ENCODE measurements at regions not wholly inside any gene's neighbourhood (a gene's known extent, or its start where the extent isn't known, plus 50 kb on each side); places are given as distances from the start of the nearest gene placed in this dataset.
"Not testable (repeated sequence)": the region's sequence is repeated elsewhere in the genome, so short reads cannot be mapped to it uniquely, and the experiment has no call there.

GRCh38 chr1:188062456-188062855 lies 1233.7 kb downstream of the PLA2G4A start:
- no peak for DNase-seq (ENCODE audit: low read depth)

DNA sequence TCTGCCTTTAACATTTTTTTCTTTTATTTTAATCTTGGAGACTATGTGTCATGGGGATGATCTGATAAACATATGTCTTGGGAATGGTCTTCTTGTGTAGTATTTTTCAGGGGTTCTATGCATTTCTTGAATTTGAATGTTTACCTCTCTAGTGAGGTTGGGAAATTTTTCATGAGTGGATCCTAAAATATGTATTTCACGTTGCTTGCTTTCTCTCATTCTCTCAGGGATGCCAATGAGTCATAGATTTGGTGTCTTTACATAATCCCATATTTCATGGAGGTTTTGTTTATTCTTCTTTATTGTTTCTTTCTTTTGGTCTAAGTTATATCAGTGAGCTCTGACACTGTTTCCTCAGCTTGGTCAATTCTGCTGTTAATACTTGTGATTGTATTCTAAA lies 1237.2 kb downstream of the PLA2G4A start:
- no peak for DNase-seq (ENCODE audit: low read depth)

DNA sequence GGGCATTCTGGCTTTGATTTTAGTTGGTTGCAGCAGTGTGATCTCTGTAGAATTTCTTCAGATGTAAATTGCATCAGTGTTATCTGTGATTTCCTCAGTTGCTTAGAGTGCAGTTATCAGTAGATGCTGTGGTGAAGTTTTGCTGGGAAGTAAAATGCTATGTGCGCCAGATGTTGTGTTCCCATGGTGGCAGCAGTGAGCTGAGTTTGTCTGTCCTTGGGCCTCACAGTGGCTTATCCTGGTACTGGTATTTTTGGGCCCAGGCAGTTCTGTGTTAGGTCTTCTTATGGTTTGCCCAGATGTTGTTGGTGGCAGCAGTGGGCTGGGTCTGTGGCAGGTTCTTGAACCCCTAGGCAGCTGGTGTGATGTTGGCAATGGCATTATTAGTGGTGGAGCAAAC lies 1242.1 kb downstream of the PLA2G4A start:
- DNase-seq (ENCODE audit: low read depth) = no peak

- DNase-seq (ENCODE audit: low read depth) = no peak
These were observed 1260.3 kb downstream of the PLA2G4A start for GRCh38 chr1:188089015-188089414.

GRCh38 chr1:188089461-188089860 lies 1260.7 kb downstream of the PLA2G4A start:
- no peak for DNase-seq (ENCODE audit: low read depth)

DNA sequence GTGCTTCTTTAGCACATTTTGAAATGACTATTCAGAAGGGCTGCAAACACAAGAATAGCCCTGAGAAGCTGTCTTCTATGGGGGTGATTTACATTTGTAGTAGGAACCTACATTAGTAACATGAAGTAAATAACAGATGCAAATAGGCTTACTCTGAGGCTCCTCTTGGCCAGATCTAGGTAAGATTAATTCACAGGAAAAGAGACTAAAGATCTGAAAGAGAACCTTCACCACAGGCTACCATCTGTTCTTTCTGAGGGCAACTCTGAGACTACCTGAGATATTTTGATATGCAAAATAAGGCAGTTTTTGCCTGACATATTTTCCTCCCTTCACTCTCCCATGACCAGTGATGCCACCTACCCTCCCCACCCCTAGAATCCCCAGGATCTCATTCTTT lies 1267.8 kb downstream of the PLA2G4A start:
- no peak for DNase-seq (ENCODE audit: low read depth)

- no peak for DNase-seq (ENCODE audit: low read depth)
These were observed 1288.7 kb downstream of the PLA2G4A start for GRCh38 chr1:188117436-188117835.

DNA sequence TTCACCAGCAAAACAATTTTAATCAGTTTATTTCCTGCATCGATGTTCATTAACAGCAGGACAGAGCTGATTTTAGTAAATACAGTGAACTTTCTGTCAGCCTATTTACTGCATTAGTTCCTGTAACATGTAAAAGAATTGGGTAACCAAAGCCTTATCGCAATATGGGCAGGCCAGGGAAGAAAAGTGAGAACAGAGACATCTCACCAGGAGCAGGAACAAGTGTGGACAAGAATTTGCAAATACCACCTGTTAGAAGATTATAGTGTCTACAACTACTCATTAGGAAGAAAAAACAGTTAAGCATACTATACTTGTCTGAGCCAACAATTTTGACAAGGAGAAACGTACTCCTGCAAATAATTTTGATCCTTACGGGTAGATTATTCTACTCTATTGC lies 1293.9 kb downstream of the PLA2G4A start:
- DNase-seq (ENCODE audit: low read depth) = no peak

GRCh38 chr1:188127507-188127906 lies 1298.8 kb downstream of the PLA2G4A start:
- DNase-seq (ENCODE audit: low read depth) = no peak

- DNase-seq (ENCODE audit: low read depth) = no peak
These were observed 1300.0 kb downstream of the PLA2G4A start for GRCh38 chr1:188128761-188129160.

GRCh38 chr1:188129856-188130838 lies 1301.4 kb downstream of the PLA2G4A start:
- no peak for DNase-seq (ENCODE audit: low read depth)

DNA sequence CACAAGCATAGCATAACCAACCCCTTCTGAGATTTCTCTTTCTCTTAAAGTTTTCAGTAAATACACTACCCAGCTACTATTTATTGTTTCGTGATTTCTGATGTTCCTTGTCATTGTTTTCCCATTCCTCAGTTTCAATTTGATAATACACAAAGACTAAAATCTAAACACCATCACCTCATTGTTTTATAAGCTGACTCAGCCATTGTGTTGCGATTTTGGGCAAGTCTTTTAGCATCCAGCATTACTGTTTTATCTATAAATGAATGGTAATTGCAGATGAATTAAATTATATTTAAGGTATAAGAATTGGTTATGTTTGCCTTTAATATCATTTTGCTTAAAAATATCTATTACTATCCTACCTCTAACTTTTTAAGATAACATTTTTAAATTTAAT lies 1308.5 kb downstream of the PLA2G4A start:
- no peak for DNase-seq (ENCODE audit: low read depth)

DNA sequence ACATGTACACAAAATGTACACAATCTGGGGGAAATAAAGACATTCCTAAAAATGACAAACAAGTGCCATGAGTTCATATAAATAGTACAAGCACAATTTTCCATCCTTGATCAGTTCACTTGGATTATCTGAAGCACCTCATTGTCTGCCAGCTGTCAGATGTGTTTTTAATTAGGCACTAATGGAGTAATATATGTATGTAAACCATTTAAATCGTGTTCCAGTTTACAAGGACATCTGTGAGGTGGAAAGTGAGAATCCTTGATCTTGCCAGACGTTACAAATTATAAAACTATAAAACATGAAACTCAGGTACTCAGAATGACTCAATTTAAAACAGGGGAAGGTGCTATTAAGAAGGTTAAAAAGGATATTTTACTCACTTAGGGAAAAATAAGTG lies 1312.2 kb downstream of the PLA2G4A start:
- DNase-seq (ENCODE audit: low read depth) = no peak

- no peak for DNase-seq (ENCODE audit: low read depth)
These were observed 1325.4 kb downstream of the PLA2G4A start for GRCh38 chr1:188154196-188154595.

DNA sequence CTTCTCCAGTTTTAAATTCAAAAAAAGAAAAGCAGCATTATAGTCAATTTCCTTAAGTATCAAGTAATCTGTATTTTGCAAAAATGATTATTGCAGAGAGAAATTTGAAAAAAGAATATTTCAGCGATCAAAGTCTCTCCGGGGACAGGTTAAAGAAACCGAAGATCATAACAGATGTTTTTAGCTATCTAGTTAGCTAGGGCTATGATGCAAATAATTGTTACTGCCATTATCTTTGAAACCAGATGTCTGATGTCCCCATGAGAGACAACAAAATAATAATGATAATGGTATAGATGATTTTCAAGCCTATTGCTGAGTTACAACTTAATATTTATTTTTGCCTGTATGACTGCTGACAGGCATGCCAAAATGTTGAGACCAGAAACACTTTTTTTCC lies 1326.0 kb downstream of the PLA2G4A start:
- DNase-seq (ENCODE audit: low read depth) = no peak

GRCh38 chr1:188155261-188155660 lies 1326.5 kb downstream of the PLA2G4A start:
- no peak for DNase-seq (ENCODE audit: low read depth)

GRCh38 chr1:188164459-188164858 lies 1335.7 kb downstream of the PLA2G4A start:
- no peak for DNase-seq (ENCODE audit: low read depth)

DNA sequence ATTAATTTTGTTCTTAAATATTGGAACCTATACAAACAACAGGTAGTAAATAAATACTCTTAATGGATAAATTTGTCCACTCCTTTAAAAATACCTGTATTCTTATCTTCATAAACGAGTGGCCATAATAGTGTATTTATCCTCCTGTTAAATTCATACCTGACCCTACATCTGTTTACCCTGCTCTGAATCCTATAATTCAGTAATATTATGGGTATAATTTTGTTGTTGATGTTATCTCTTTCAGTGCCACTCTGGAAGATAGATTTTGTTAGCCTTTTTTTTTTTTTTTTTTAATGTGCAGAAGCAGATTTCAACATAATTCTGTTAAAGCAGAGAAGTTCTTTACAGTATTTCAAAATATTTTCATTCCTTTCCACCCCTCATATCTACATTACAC lies 1337.9 kb downstream of the PLA2G4A start:
- no peak for DNase-seq (ENCODE audit: low read depth)

DNA sequence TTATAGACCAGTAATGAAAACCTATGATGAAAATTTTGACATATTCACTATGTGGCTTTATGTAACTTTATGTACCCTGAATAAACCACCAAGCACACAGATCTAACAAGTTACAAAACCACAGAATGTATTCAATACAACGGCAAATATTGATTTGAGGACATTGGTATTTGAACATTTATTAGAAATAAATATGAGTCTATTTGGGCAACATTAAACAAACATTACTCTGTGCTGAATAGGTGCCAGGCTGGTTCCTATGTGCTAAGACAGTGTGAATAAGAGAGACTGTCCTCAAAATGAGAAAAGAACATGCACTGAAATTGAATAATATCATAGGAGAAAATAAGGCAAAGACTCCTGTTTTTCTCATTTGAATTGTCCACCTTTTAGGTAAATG lies 1341.2 kb downstream of the PLA2G4A start:
- no peak for DNase-seq (ENCODE audit: low read depth)

DNA sequence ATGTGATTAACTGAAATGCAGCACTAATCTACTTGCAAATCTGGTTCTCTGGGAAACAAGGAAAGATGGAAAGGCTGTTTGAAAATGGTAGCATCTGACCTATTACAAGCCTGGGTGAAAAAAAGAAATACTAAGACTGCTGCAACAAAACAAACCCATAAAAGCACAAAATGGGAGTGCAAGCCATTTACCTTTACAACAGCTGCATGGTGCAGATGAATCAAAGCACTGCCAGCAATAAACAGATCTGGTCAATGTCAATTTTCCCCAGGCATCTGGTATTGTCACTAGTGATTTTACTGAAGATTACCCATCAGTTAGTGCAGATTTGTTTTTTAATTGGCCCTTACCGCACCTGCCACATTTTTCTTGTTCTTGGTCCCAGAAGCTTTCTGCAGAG lies 1341.7 kb downstream of the PLA2G4A start:
- no peak for DNase-seq (ENCODE audit: low read depth)

GRCh38 chr1:188170935-188171334 lies 1342.2 kb downstream of the PLA2G4A start:
- DNase-seq (ENCODE audit: low read depth) = no peak

DNA sequence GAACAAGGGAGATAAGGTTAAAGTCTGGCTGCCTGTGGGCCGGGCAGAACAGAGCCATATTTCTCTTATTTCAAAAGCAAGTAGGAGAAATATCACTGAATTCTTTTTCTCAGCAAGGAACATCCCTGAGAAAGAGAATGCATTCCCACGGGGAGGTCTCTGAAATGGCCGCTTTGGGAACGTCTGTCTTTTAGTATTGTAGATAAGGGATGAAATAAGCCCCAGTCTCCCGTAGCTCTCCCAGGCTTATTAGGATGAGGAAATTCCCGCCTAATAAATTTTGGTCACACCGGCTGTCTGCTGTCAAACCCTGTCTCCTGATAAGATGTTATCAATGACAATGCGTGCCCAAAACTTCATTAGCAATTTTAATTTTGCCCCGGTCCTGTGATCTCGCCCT lies 1353.3 kb downstream of the PLA2G4A start:
- DNase-seq (ENCODE audit: low read depth) = not testable (repeated sequence)

- DNase-seq (ENCODE audit: low read depth) = no peak
These were observed 1359.6 kb downstream of the PLA2G4A start for GRCh38 chr1:188188317-188188716.

GRCh38 chr1:188194916-188195315 lies 1366.2 kb downstream of the PLA2G4A start:
- no peak for DNase-seq (ENCODE audit: low read depth)
